Panc1 (cell line): ENCODE measurements at regions not wholly inside any gene's neighbourhood (a gene's known extent, or its start where the extent isn't known, plus 50 kb on each side); places are given as distances from the start of the nearest gene placed in this dataset.

Source experiments
- ATAC-seq: fragments of 200-7000 bp; cut with Tn5 transposase; 2 replicates; pipeline ENCODE4 v1.9.1; 2020; ENCODE audit warnings: mild to moderate bottlenecking, moderate library complexity
- BruUV-seq: library from RNA; stranded (reverse); fragments of 400-500 nt; replicated peaks from 2 replicates; lab custom pipeline; 2021; lab: Mats Ljungman, UMichigan
- CTCF ChIA-PET: fragments of 300-600 bp; sonication (Branson Sonifier 250); formaldehyde crosslinking; loops from one replicate; lab custom pipeline; 2022; ENCODE audit warnings: antibody characterized with exemption; lab: Charles Lee
- POLR2A ChIA-PET: fragments of 300-600 bp; sonication (Branson Sonifier 250); formaldehyde crosslinking; loops from one replicate; lab custom pipeline; 2022; ENCODE audit warnings: antibody characterized with exemption; lab: Charles Lee
- DNase-seq: peaks from one replicate; pipeline ENCODE4 v3.0.0-alpha.2; 2010; ENCODE audit warnings: low read depth, low spot score
- H3K27ac ChIP-seq: 2 replicates; pipeline ENCODE4 v1.5.1; 2011; ENCODE audit warnings: mild to moderate bottlenecking, low read length, inconsistent platforms
- H3K27me3 ChIP-seq: fragments of 200-500 bp; sonication (Bioruptor generic); 2 replicates; pipeline ENCODE4 v1.6.0; 2014; ENCODE audit warnings: low read length, inconsistent platforms; ENCODE audit not compliant: control insufficient read depth, insufficient read depth
- H3K36me3 ChIP-seq: fragments of 200-500 bp; sonication (Bioruptor generic); 2 replicates; pipeline ENCODE4 v1.5.1; 2014; ENCODE audit warnings: inconsistent platforms, mild to moderate bottlenecking, low read length, moderate library complexity; ENCODE audit not compliant: control insufficient read depth, insufficient read depth
- H3K4me1 ChIP-seq: 2 replicates; pipeline ENCODE4 v1.5.1; 2011; ENCODE audit warnings: inconsistent platforms, mild to moderate bottlenecking, low read length, moderate library complexity; ENCODE audit not compliant: control insufficient read depth, insufficient read depth
- H3K4me3 ChIP-seq, 2 experiments: 2 replicates each; pipeline ENCODE4 v1.5.1; 2011 to 2012; ENCODE audit warnings: low read depth in 2 of 2, low read length in 2 of 2, mild to moderate bottlenecking in 2 of 2, inconsistent platforms in 1 of 2, moderate library complexity in 1 of 2
- H3K9me3 ChIP-seq: fragments of 200-500 bp; sonication (Bioruptor generic); 2 replicates; pipeline ENCODE4 v1.5.1; 2014; ENCODE audit warnings: low read depth, mild to moderate bottlenecking, inconsistent platforms, low read length, moderate library complexity; ENCODE audit not compliant: control insufficient read depth, insufficient read depth
- CTCF ChIP-seq: fragments of 450-650 bp; IDR thresholded peaks from 2 replicates; pipeline ENCODE4 v1.5.1; 2017; ENCODE audit warnings: mild to moderate bottlenecking
- POLR2AphosphoS5 ChIP-seq: IDR thresholded peaks from 2 replicates; pipeline ENCODE4 v1.6.1; 2012; ENCODE audit warnings: mild to moderate bottlenecking, low read depth, low read length, moderate library complexity
- REST ChIP-seq, 2 experiments: IDR thresholded peaks; 2 replicates each; pipeline ENCODE4 v1.6.1; 2011 to 2012; ENCODE audit warnings: low read depth in 2 of 2, control low read depth in 1 of 2, low read length in 1 of 2, mild to moderate bottlenecking in 1 of 2, moderate library complexity in 1 of 2; ENCODE audit not compliant: insufficient read depth in 1 of 2
- SIN3A ChIP-seq: IDR thresholded peaks from 2 replicates; pipeline ENCODE4 v1.6.1; 2012; ENCODE audit warnings: low read depth, mild to moderate bottlenecking, low read length, moderate library complexity, borderline replicate concordance; ENCODE audit not compliant: insufficient read depth
- TCF7L2 ChIP-seq: IDR thresholded peaks from 2 replicates; pipeline ENCODE4 v1.6.1; 2011; ENCODE audit warnings: mild to moderate bottlenecking, low read depth, low read length, inconsistent platforms
- in situ Hi-C: cut with HindIII; loops from 2 replicates; pipeline ENCODE4 v1.10.0; 2016; ENCODE audit warnings: low sequenced_read_pairs, low pct_unique_long_range_greater_than_20kb
- intact Hi-C: fragments of 100-400 bp; cut with micrococcal nuclease; formaldehyde crosslinking; loops from one replicate; pipeline ENCODE4 v1.10.0; 2022; ENCODE audit not compliant: unreplicated experiment

- intact Hi-C loops: no loop called here
- ATAC-seq: no peak
Observed at GRCh38 chr13:56953965-56954364, 186.8 kb upstream of the PRR20A start.

GRCh38 chr13:56975647-56976046 lies 165.1 kb upstream of the PRR20A start:
- H3K9me3 ChIP-seq: no peaks in the 10 kb centered on the region
- TF ChIP-seq CTCF (no peak), TCF7L2 (no peak), SIN3A (no peak), REST (IDR thresholded peaks at IDR 0.05; ENCODE audit: insufficient read depth in 1 of 2, low read depth in 2 of 2, low read length in 1 of 2) (no peak), POLR2AphosphoS5 (no peak)
- H3K27ac ChIP-seq: no peak overlapping the region
- H3K4me3 ChIP-seq: no peak overlapping the region
- intact Hi-C loops: no loop called here
- ATAC-seq (no peak), DNase-seq (no peak)
- ChIA-PET CTCF (no interaction called here), POLR2A (no interaction called here)
- no TSS peak for BruUV-seq
- no peaks in the 10 kb centered on the region for H3K36me3 ChIP-seq
- no peaks in the 10 kb centered on the region for H3K4me1 ChIP-seq
- in situ Hi-C loops: no loop called here
- no peaks in the 10 kb centered on the region for H3K27me3 ChIP-seq

More at GRCh38 chr13:56953965-56954364, 186.8 kb upstream of the PRR20A start:
- DNase-seq: no peak
- in situ Hi-C loops: no loop called here
- Histone ChIP-seq H3K36me3 (no peaks in the 10 kb centered on the region), H3K27ac (no peak overlapping the region), H3K4me1 (no peaks in the 10 kb centered on the region), H3K4me3 (no peak overlapping the region), H3K27me3 (no peaks in the 10 kb centered on the region), H3K9me3 (no peaks in the 10 kb centered on the region)
- BruUV-seq: no TSS peak
- TF ChIP-seq SIN3A (no peak), POLR2AphosphoS5 (no peak), TCF7L2 (no peak), CTCF (no peak), REST (IDR thresholded peaks at IDR 0.05; ENCODE audit: insufficient read depth in 1 of 2, low read depth in 2 of 2, low read length in 1 of 2) (no peak)
- CTCF ChIA-PET: no interaction called here
- POLR2A ChIA-PET: no interaction called here
